ENCODE measurements at regions not wholly inside any gene's neighbourhood (a gene's known extent, or its start where the extent isn't known, plus 50 kb on each side); places are given as distances from the start of the nearest gene placed in this dataset.

GRCh38 chr4:35948171-35948570, 296.1 kb downstream of the ARAP2 start:
- H3K27ac ChIP-seq (ENCODE audit: low read depth, low read length): no peak overlapping the region
- H3K4me3 ChIP-seq (ENCODE audit: extremely low read depth in 1 of 4, insufficient read depth in 2 of 4, low read depth in 3 of 4, low read length in 4 of 4): no peak overlapping the region
- no peak overlapping the region for H4K5ac ChIP-seq (ENCODE audit: insufficient read length, low read depth, low read length)
- H4K8ac ChIP-seq (ENCODE audit: extremely low read depth, insufficient read depth, low read length): no peak overlapping the region
- no peak for TF ChIP-seq RNF2 (IDR thresholded peaks at IDR 0.05; ENCODE audit: borderline replicate concordance, low read depth, low read length, missing control alignments, poor library complexity, severe bottlenecking)
- TF ChIP-seq EGR1 (IDR thresholded peaks at IDR 0.05; ENCODE audit: borderline replicate concordance, low read depth, low read length): no peak
- TF ChIP-seq CHD2 (IDR thresholded peaks at IDR 0.05; ENCODE audit: low read length): no peak
- no peak for TF ChIP-seq ASH2L (IDR thresholded peaks at IDR 0.05; ENCODE audit: low read length)
- TF ChIP-seq EZH2 (IDR thresholded peaks at IDR 0.05; ENCODE audit: low read depth, low read length, severe bottlenecking): no peak
- no peak for TF ChIP-seq JUN (IDR thresholded peaks at IDR 0.05; ENCODE audit: low read depth, low read length)
- TF ChIP-seq SIN3A (conservative IDR thresholded peaks at IDR 0.05 in 1 of 2, IDR thresholded peaks at IDR 0.05 in 1 of 2; ENCODE audit: low read depth in 1 of 2, low read length in 2 of 2): no peak
- no peak for TF ChIP-seq YY1 (IDR thresholded peaks at IDR 0.05; ENCODE audit: low read depth, low read length)
- TF ChIP-seq RXRA (IDR thresholded peaks at IDR 0.05; ENCODE audit: insufficient read depth, low read depth, low read length): no peak
- TF ChIP-seq HDAC2 (IDR thresholded peaks at IDR 0.05; ENCODE audit: borderline replicate concordance in 1 of 2, low read depth in 2 of 2, low read length in 2 of 2): no peak
- TF ChIP-seq SP1 (IDR thresholded peaks at IDR 0.05; ENCODE audit: low read depth, low read length): no peak
- no peak for TF ChIP-seq NRF1 (IDR thresholded peaks at IDR 0.05; ENCODE audit: low read depth, low read length)
- TF ChIP-seq EP300 (IDR thresholded peaks at IDR 0.05; ENCODE audit: borderline replicate concordance in 1 of 2, low read depth in 2 of 2, low read length in 2 of 2): no peak
- TF ChIP-seq TEAD4 (IDR thresholded peaks at IDR 0.05; ENCODE audit: low read depth, low read length): no peak
- TF ChIP-seq FOSL1 (IDR thresholded peaks at IDR 0.05; ENCODE audit: insufficient read depth, low read depth, low read length): no peak
- H3K79me1 ChIP-seq (ENCODE audit: low read depth, low read length): no peaks in the 10 kb centered on the region
- WGBS, 2 experiments (ENCODE audit: extremely low coverage in 1 of 2, insufficient coverage in 1 of 2, insufficient read length in 1 of 2, insufficient replicate concordance in 2 of 2, low coverage in 1 of 2, low lambda C conversion rate in 2 of 2, missing lambda C conversion rate in 1 of 2): 90% methylated on average over 2 of the region's 2 CpGs; no CpG with 5 or more reads in 1 of the 2 experiments
- no peak overlapping the region for H3K9ac ChIP-seq (replicated peaks in 1 of 4; ENCODE audit: extremely low read depth in 1 of 4, low read depth in 3 of 4, low read length in 3 of 4)
- no peak overlapping the region for H2BK20ac ChIP-seq (ENCODE audit: low read length)
- POLR2A ChIA-PET (ENCODE audit: partially characterized antibody): no interaction called here
- H4K20me1 ChIP-seq (replicated peaks in 1 of 2; ENCODE audit: control insufficient read depth in 1 of 2, insufficient read depth in 2 of 2, low read length in 2 of 2): no peaks in the 10 kb centered on the region
- no peak overlapping the region for H3K56ac ChIP-seq (replicated peaks; ENCODE audit: insufficient read length, low read depth, low read length)
- no peak overlapping the region for H2AK5ac ChIP-seq (ENCODE audit: low read depth, low read length)
- H3K4me2 ChIP-seq (ENCODE audit: insufficient read depth in 1 of 2, low read depth in 2 of 2, low read length in 2 of 2): no peak overlapping the region
- H3K23ac ChIP-seq (ENCODE audit: insufficient read length): no peak overlapping the region
- no peaks in the 10 kb centered on the region for H3K4me1 ChIP-seq (replicated peaks in 1 of 4; ENCODE audit: control insufficient read depth in 3 of 4, insufficient read depth in 4 of 4, low read length in 3 of 4)
- FAIRE-seq: no peak
- H3K79me2 ChIP-seq (ENCODE audit: control insufficient read depth in 1 of 2, insufficient read depth in 2 of 2, low read length in 2 of 2): no peaks in the 10 kb centered on the region
- H2BK12ac ChIP-seq (ENCODE audit: low read depth, low read length): no peak overlapping the region
- H3K36me3 ChIP-seq (ENCODE audit: control insufficient read depth in 2 of 4, insufficient read depth in 4 of 4, low read length in 3 of 4): no peaks in the 10 kb centered on the region; a peak in 1 of 8 replicates
- no peaks in the 10 kb centered on the region for H3K23me2 ChIP-seq (ENCODE audit: low read depth, low read length)
- no peak overlapping the region for H3K4ac ChIP-seq (replicated peaks; ENCODE audit: insufficient read length, low read depth, low read length)
- no peak overlapping the region for H2BK120ac ChIP-seq (replicated peaks; ENCODE audit: low read depth, low read length)
- no peaks in the 10 kb centered on the region for H3K27me3 ChIP-seq (replicated peaks in 1 of 4; ENCODE audit: control insufficient read depth in 3 of 4, extremely low read depth in 1 of 4, insufficient read depth in 3 of 4, low read length in 3 of 4)
- no peak overlapping the region for H3K14ac ChIP-seq (ENCODE audit: insufficient read length)
- no peak overlapping the region for H3K18ac ChIP-seq (ENCODE audit: extremely low read depth, low read length)
- no peak for DNase-seq (ENCODE audit: low read depth in 1 of 2, low spot score in 2 of 2)
- peaks cover 9 to 11% of the 10 kb centered on the region in 2 experiments; a peak in 3 of 4 replicates for H3K9me3 ChIP-seq (ENCODE audit: insufficient read depth in 2 of 2, low read depth in 1 of 2, low read length in 1 of 2)
- H2BK15ac ChIP-seq (ENCODE audit: low read length): no peak overlapping the region
- CTCF ChIA-PET (ENCODE audit: partially characterized antibody): no interaction called here
- no peak overlapping the region for H4K91ac ChIP-seq (replicated peaks; ENCODE audit: insufficient read length, low read length)
- H2BK5ac ChIP-seq (ENCODE audit: low read depth, low read length): no peak overlapping the region
- no peak overlapping the region for H2AFZ ChIP-seq (ENCODE audit: low read length)
